Muscle layer of colon (tissue), 2 donors: ENCODE measurements at regions not wholly inside any gene's neighbourhood (a gene's known extent, or its start where the extent isn't known, plus 50 kb on each side); places are given as distances from the start of the nearest gene placed in this dataset.
"Not testable (repeated sequence)": the region's sequence is repeated elsewhere in the genome, so short reads cannot be mapped to it uniquely, and the experiment has no call there.

Experiments
- H3K27ac ChIP-seq: one replicate; pipeline ENCODE4 v1.7.0; 2013; ENCODE audit warnings: low read depth, mild to moderate bottlenecking, low read length, moderate library complexity
- H3K27me3 ChIP-seq, 2 donors: one replicate each; pipeline ENCODE4 v1.7.0; 2013; ENCODE audit warnings: low read length in 2 of 2, mild to moderate bottlenecking in 2 of 2; ENCODE audit not compliant: insufficient read depth in 2 of 2, control insufficient read depth in 1 of 2
- H3K36me3 ChIP-seq: one replicate; pipeline ENCODE4 v1.7.0; 2013; ENCODE audit warnings: mild to moderate bottlenecking, low read length; ENCODE audit not compliant: insufficient read depth
- H3K4me1 ChIP-seq: one replicate; pipeline ENCODE4 v1.7.0; 2013; ENCODE audit warnings: mild to moderate bottlenecking, low read length; ENCODE audit not compliant: insufficient read depth
- H3K4me3 ChIP-seq, 2 donors: one replicate each; pipeline ENCODE4 v1.7.0; 2013; ENCODE audit warnings: low read length in 2 of 2, low read depth in 1 of 2, mild to moderate bottlenecking in 1 of 2, moderate library complexity in 1 of 2
- H3K9ac ChIP-seq: one replicate; pipeline ENCODE4 v1.7.0; 2013; ENCODE audit warnings: low read length
- H3K9me3 ChIP-seq: one replicate; pipeline ENCODE4 v1.7.0; 2013; ENCODE audit warnings: mild to moderate bottlenecking, low read length
- donor health status: abdominal sarcoma.
- donor health status: Adenocarcinoma of cecum.

DNA sequence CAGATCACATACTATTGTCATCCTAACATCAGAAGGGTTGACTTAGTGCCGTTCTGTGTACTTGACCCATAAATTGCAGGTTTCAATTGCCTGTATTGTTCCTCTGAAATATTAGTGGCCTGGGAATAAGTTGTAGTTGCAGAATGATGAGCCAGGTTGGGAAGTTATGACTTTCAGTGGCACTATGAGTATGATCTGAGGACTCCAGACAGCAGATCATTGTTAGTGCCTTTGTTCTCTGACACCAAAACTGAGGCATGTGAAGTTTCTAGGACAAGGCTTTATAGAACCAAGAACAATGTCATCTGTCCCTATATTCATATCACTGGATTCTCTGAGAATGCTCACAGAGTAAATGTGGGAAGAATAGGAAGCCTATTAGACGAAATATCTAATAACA is 403.7 kb downstream of the STK39 start:
- H3K9me3 ChIP-seq = no peaks in the 10 kb centered on the region
- H3K27ac ChIP-seq = no peak overlapping the region
- H3K36me3 ChIP-seq = no peaks in the 10 kb centered on the region
- H3K27me3 ChIP-seq = no peaks in the 10 kb centered on the region
- H3K9ac ChIP-seq = no peak overlapping the region
- no peaks in the 10 kb centered on the region for H3K4me1 ChIP-seq
- no peak overlapping the region for H3K4me3 ChIP-seq

DNA sequence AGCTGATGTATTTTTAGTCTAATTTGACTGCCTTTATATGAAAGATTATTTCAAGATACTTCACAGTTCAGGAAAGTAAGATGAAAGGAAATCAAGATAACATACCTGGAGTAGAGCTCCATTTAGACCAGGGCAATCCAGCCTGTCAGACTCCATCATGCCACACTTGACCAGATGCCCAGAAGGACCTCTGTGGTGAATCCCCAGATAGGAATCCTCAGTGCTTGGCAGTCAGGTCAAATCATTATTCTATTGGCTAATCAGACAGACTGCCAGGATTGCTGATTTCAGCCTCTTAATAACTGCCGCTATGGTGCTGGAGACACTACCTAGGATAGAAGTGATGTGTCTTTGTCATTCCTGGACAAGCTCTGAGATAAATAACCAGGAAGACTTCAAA is 404.2 kb downstream of the STK39 start:
- H3K36me3 ChIP-seq = no peaks in the 10 kb centered on the region
- no peaks in the 10 kb centered on the region for H3K9me3 ChIP-seq
- no peaks in the 10 kb centered on the region for H3K4me1 ChIP-seq
- no peak overlapping the region for H3K9ac ChIP-seq
- H3K27me3 ChIP-seq = no peaks in the 10 kb centered on the region
- no peak overlapping the region for H3K4me3 ChIP-seq
- H3K27ac ChIP-seq = no peak overlapping the region

DNA sequence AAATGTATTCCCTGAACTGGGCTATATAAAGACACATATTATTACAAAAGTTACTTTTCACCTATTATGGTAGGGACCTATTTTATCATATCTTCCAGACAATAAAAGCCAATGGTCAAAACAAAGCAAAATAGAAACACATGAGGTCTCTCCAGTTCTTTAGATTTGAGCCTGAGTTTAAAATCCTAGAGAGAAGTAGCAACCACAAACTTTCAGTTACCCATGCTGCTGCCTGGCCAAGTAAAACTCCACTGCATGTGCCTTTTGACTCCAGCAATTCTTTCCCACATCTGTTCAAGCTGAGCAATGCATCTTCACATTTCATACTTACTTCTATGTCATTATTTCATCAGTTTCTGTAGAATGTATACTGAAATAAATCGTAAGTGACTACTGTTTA is 405.3 kb downstream of the STK39 start:
- H3K4me3 ChIP-seq = no peak overlapping the region
- H3K27ac ChIP-seq = no peak overlapping the region
- no peaks in the 10 kb centered on the region for H3K27me3 ChIP-seq
- H3K4me1 ChIP-seq = no peaks in the 10 kb centered on the region
- H3K9me3 ChIP-seq = no peaks in the 10 kb centered on the region
- H3K36me3 ChIP-seq = no peaks in the 10 kb centered on the region
- H3K9ac ChIP-seq = no peak overlapping the region

- H3K27me3 ChIP-seq, H3K4me3 ChIP-seq, H3K36me3 ChIP-seq, H3K4me1 ChIP-seq, H3K27ac ChIP-seq, H3K9me3 ChIP-seq, H3K9ac ChIP-seq: not testable (repeated sequence)
Observed at GRCh38 chr2:167835290-167835689, 412.1 kb downstream of the STK39 start.

DNA sequence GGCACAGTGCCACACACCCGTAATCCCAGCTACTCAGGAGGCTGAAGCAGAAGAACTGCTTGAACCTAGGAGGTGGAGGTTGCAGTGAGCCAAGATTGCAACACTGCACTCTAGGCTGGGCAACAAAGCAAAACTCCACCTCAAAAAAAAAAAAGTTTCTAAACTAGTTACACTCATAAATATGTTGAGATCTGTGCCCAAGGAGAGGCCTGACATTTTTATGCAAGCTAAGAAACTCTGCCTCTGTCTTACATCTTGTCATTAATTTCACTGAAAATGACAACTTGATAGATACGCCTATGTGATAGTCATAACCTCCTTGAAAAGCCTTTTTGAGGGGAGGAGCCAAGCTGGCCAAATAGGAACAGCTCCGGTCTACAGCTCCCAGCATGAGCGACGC is 412.7 kb downstream of the STK39 start:
- no peak overlapping the region for H3K27ac ChIP-seq
- no peak overlapping the region for H3K4me3 ChIP-seq
- H3K27me3 ChIP-seq = no peaks in the 10 kb centered on the region

GRCh38 chr2:167833294-167833693 is 414.1 kb downstream of the STK39 start:
- H3K9ac ChIP-seq = no peak overlapping the region
- no peaks in the 10 kb centered on the region for H3K27me3 ChIP-seq
- no peaks in the 10 kb centered on the region for H3K36me3 ChIP-seq
- H3K4me1 ChIP-seq = peaks cover 4% of the 10 kb centered on the region
- H3K9me3 ChIP-seq = no peaks in the 10 kb centered on the region
- no peak overlapping the region for H3K27ac ChIP-seq
- no peak overlapping the region for H3K4me3 ChIP-seq

More for the DNA sequence above, 412.7 kb downstream of the STK39 start:
- H3K36me3 ChIP-seq = no peaks in the 10 kb centered on the region
- H3K4me1 ChIP-seq = peaks cover 4% of the 10 kb centered on the region
- no peaks in the 10 kb centered on the region for H3K9me3 ChIP-seq
- no peak overlapping the region for H3K9ac ChIP-seq

GRCh38 chr2:167832868-167833287 is 414.5 kb downstream of the STK39 start:
- H3K27ac ChIP-seq = no peak overlapping the region
- H3K4me3 ChIP-seq = no peak overlapping the region
- no peaks in the 10 kb centered on the region for H3K9me3 ChIP-seq
- no peaks in the 10 kb centered on the region for H3K36me3 ChIP-seq
- H3K27me3 ChIP-seq = no peaks in the 10 kb centered on the region
- no peak overlapping the region for H3K9ac ChIP-seq
- H3K4me1 ChIP-seq = peaks cover 4% of the 10 kb centered on the region

DNA sequence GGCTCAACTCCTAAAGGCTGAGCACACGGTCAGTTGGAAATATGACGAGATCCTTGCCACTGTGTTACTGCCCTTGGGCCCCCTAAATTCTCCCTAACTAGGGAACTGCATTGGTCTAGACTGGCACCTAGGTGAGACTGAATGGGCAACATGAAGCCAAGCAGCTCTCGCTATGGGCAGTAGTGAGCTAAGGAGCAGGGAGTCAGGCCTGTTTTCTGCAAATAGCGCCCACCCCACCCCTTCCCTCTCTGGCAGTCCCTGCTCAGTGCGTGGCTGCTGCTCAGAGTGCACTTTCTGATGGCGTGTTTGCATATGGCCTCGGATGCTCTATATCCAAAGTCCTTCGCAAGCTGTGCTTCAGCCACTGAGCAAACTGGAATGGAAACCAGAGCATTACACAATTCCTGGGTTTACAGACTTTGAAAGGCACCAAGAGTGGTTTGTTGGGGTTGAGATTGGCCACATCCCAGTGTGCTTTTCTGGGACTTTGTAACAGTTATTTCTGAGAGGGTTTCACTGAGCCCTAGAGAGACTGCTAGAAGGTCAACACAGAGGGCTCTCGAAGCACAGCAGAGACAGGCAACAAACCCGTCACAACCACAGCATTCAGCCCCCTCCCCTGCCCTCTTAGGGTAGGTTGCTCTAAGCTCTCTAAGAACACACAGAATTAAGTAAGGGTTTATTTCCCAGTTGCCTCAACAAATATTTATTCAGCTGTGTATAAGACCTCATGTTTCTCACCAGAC is 419.9 kb downstream of the STK39 start:
- Histone ChIP-seq H3K27me3 (no peaks in the 10 kb centered on the region), H3K36me3 (no peaks in the 10 kb centered on the region), H3K27ac (no peak overlapping the region), H3K4me3 (no peak overlapping the region), H3K4me1 (no peaks in the 10 kb centered on the region), H3K9me3 (no peaks in the 10 kb centered on the region), H3K9ac (no peak overlapping the region)

- H3K4me3 ChIP-seq = no peak overlapping the region
- no peaks in the 10 kb centered on the region for H3K4me1 ChIP-seq
- H3K36me3 ChIP-seq = no peaks in the 10 kb centered on the region
- no peaks in the 10 kb centered on the region for H3K27me3 ChIP-seq
- H3K27ac ChIP-seq = no peak overlapping the region
- H3K9me3 ChIP-seq = no peaks in the 10 kb centered on the region
- no peak overlapping the region for H3K9ac ChIP-seq
Observed at GRCh38 chr2:167826906-167827305, 420.5 kb downstream of the STK39 start.

- Histone ChIP-seq H3K36me3 (no peaks in the 10 kb centered on the region), H3K9me3 (no peaks in the 10 kb centered on the region), H3K9ac (no peak overlapping the region), H3K4me1 (no peaks in the 10 kb centered on the region), H3K4me3 (no peak overlapping the region), H3K27ac (no peak overlapping the region), H3K27me3 (no peaks in the 10 kb centered on the region)
Observed at GRCh38 chr2:167825664-167826063, 421.7 kb downstream of the STK39 start.

GRCh38 chr2:167822690-167823465 is 424.5 kb downstream of the STK39 start:
- H3K9me3 ChIP-seq = no peaks in the 10 kb centered on the region
- no peak overlapping the region for H3K27ac ChIP-seq
- H3K4me3 ChIP-seq = no peak overlapping the region

DNA sequence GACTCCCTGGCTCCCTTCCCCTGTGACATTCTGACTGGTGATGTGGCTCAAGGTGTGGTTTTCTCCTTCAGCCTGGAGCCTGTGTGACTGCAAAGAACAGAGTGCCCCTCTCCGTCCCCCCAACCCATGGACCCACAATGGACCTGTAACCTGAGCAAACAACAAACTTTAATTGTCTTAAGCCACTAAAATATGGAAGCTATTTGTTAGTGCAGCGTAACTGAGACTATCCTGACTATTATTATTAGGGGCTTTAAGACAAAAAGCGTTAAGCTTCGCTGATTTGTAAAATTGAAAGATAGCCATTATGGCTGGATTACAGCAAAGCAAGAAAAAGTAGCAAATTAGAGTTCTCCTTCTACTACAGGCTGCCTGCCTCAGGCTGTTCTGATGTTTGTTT is 426.9 kb downstream of the STK39 start:
- H3K36me3 ChIP-seq = no peaks in the 10 kb centered on the region
- H3K27ac ChIP-seq = no peak overlapping the region
- H3K4me1 ChIP-seq = no peaks in the 10 kb centered on the region
- H3K9me3 ChIP-seq = no peaks in the 10 kb centered on the region
- no peaks in the 10 kb centered on the region for H3K27me3 ChIP-seq
- no peak overlapping the region for H3K4me3 ChIP-seq
- H3K9ac ChIP-seq = no peak overlapping the region

More at GRCh38 chr2:167822690-167823465, 424.5 kb downstream of the STK39 start:
- H3K36me3 ChIP-seq = no peaks in the 10 kb centered on the region
- no peaks in the 10 kb centered on the region for H3K4me1 ChIP-seq
- no peak overlapping the region for H3K9ac ChIP-seq
- H3K27me3 ChIP-seq = no peaks in the 10 kb centered on the region
